T1000 (cell line): ENCODE measurements at regions not wholly inside any gene's neighbourhood (a gene's known extent, or its start where the extent isn't known, plus 50 kb on each side); places are given as distances from the start of the nearest gene placed in this dataset.
"Not testable (repeated sequence)": the region's sequence is repeated elsewhere in the genome, so short reads cannot be mapped to it uniquely, and the experiment has no call there.

ENCODE experiments used
- DNase-seq: peaks from one replicate; lab custom pipeline; 2025; ENCODE audit warnings: mixed read lengths; lab: John Stamatoyannopoulos, UW

DNA sequence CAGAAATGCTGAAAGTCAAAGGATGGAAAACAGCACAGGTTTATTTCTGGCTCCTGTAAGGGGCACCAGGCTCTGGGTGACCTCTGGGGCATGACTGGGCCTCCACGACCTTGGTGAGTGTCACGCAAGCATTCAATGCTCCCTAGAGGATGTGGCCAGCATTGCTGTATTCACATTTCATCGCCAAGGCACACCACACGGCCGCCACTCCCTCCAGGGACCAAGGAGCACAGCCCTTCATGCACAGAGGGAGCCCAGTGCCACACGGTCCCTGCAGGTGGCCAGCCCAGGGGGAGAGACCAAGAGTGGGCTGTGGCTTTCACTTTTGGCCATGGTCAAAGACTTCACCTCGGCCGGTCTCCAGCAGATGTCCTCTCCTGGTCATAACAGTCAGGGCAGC lies 137.4 kb upstream of the TNRC6C start:
- no peak for DNase-seq

DNA sequence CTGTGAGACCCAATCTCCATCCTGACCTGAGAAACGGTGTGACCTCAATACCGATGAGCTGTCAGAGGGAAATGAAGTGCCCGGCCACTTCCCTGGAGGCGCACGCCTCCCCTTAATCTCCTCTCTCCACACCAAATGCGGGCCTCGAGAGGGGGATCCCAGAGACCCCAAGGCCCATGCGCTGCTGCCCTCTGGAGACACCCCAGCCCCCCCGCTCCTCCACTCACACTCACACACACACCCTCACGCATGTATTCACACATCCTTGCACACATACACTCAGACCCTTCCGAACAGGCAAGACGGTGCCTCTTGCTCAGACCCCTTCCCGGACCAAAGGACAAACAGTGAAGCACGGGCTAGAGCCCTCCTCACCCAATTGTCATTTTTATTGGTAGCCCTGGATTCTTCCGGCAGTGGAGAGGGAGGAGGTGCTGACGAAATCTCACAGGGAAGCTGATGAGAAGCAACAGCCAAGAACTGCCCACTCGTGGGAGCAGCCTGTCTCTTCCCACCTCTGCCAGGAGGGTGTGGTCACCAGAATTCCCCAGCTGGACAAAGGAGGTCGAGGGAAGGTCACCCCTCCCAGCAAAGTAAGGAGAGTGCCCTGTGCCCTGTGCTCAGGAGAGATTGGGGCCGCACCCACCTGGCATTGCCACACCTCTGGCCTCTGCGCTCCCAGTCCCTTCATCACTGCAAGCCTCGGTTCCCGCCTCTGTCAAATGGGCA lies 136.0 kb upstream of the TNRC6C start:
- DNase-seq = no peak

DNA sequence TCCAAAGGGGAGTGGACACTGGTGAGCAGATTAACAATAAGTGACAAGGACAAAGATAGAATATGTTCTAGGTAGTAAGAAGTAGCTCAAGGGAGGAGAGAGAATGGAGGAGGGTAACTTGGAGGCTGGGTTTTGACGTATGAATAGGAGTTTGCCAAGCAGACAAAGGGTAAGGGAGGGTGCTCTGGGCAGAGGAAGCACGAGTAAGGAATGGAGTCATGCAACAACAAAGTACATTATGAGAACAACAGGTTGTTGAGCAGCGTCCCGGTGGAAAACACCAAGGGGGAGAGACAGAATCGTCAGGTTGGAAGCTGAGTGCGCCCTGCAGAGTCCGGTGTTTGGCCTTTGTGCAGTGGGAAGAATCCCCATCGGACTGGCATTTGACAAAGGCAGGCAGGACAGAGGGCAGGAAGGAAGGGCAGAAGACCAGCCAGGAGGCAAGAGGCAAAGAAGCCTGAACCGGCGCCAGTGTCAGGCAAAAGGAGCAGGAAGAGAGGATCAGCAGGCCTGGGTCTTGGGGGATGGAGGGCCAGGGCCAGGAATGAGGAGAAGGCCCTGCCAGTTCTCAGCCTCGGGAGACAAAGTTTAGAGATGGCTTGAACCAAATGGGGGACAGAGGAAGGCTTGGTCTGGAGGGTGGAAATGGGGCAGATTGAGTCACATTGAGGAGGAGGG lies 134.3 kb upstream of the TNRC6C start:
- no peak for DNase-seq

DNA sequence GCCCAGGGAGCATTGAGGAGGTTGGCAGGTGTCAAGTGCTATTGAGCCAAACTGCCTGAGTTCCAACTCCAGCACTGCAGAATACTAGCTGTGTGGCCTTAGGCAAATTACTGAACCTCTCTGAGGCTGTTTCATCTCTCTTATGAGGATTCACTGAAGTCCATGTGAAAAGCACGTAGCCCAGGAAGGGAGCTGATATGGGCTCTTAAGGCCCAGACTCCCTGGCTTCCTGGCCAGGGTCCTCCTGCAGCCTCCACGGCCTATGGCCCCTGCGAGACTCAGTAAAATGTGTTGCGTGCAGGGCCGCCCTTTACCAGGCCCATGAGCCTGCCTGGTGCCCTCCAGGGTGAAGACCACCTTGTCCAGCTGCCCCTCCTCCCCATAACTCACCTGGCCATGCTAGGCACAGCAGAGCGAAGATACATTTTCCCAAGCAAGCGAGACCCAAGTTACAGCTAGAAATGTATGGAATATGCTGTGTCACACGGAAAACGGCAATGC lies 133.7 kb upstream of the TNRC6C start:
- no peak for DNase-seq

DNA sequence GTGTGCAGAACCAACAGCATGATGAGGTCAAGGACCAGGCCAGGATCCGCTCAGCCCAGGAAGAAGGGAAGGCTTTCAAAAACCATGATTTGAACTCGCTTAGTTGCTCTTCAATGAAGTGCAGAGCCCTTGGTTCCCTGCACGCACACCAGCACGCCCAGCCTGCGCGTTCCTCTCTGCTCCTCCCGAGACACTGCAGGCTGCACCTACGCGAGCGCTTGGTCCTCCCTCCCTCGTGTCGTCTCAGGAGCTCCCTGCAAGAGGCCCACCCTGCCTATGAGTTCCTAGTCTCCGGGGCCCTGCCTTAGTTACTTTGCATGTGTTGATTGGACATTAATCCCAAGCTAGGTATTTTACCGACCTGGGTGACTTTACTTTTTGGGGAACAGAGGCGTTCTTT lies 132.9 kb upstream of the TNRC6C start:
- DNase-seq = no peak

DNA sequence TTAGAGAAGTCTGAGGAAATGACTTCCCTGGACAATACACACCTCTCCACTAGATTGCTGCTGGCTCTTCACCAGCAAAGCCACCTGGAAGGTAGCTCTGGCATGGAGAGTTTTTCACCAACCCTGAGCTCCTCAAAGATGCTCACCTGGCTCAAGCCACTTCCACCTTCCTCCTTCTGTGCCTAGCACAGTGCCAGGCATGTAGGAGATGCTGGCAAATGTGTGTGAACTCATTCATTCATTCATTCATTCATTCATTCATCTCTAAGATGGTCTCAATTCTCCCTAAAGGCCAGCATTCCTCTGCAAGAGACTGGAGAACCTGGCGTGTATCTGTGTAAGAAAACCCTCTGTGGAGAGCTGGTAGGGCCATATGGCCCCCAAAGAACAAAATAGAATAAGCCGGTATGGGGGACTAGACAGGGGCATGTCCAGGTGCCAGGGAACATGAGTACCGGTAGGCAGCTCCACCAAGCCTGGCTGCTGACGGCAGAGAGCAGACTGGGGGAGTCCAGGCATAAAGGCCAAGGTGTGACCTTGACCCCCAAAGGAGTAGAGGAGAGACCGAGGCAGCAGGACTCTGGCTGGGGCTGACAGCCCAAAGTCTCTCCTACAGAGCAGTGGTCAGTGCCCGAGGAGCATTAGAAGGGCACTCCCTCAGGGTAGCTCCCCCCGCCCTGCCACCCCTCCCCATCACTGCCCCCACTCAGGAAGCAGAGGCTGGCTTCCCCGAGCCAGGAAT lies 132.2 kb upstream of the TNRC6C start:
- no peak for DNase-seq

DNA sequence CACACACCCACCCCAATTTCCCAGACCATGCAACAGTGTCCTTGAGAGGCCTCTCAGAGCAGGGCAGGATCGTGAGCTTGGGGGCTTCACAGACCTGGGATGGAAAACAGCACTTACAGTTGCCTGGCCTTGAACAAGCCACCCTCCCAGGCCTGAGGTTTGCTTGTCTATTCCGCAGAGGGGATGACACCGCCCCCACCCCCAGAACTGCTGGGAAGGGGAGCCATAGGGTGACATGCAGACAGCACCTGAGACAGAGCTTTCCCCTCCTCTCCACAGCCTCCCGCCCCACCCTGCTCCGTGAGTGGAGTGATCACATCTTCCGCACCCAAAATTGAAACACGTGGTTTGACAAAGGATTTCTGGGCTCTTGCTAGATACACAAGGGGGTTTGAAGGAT lies 131.5 kb upstream of the TNRC6C start:
- no peak for DNase-seq

DNA sequence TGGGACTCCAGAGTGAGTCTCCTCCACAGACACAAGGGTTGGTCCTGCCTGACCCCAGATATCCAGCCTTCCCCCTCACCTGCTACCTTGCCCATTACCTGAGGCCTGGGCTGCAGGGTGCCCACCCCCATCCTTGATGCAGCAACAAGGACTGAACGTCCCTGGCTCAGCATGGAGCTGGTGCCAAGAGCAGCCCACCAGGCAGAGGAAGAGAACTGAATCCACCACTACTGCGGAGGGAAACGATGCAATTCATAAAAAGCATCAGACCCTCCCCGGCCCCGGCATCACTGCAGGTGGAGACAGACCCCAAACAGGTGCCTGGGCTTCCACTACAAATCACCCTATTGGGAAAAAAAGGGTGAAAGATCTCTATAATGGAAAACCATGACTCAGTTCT lies 131.0 kb upstream of the TNRC6C start:
- no peak for DNase-seq

DNA sequence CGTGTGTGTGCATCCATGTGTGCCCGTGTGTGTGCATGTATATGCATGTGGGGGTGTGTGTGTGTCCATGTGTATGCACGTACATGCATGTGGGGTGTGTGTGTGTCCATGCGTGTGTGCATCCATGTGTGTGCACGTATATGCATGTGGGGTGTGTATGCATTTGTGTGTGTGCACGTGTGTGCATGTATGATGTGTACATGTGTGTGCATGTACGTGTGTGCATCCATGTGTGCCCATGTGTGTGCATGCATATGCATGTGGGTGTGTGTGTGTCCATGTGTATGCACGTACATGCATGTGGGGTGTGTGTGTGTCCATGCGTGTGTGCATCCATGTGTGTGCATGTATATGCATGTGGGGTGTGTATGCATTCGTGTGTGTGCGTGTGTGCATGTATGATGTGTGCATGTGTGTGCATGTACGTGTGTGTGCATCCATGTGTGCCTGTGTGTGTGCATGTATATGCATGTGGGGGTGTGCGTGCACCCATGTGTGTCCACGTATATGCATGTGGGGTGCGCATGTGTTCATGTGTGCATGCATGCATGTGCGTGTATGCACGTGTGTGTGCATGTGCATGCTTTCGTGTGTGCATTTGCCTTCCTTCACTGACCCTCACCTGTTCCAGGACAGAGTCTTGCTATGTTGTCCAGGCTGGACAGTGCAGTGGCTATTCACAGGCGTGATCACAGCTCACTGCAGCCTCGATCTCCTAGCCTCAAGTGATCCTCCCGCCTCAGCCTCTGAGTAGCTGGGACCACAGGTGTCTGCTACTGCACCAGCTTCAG lies 129.6 kb upstream of the TNRC6C start:
- DNase-seq = no peak

DNA sequence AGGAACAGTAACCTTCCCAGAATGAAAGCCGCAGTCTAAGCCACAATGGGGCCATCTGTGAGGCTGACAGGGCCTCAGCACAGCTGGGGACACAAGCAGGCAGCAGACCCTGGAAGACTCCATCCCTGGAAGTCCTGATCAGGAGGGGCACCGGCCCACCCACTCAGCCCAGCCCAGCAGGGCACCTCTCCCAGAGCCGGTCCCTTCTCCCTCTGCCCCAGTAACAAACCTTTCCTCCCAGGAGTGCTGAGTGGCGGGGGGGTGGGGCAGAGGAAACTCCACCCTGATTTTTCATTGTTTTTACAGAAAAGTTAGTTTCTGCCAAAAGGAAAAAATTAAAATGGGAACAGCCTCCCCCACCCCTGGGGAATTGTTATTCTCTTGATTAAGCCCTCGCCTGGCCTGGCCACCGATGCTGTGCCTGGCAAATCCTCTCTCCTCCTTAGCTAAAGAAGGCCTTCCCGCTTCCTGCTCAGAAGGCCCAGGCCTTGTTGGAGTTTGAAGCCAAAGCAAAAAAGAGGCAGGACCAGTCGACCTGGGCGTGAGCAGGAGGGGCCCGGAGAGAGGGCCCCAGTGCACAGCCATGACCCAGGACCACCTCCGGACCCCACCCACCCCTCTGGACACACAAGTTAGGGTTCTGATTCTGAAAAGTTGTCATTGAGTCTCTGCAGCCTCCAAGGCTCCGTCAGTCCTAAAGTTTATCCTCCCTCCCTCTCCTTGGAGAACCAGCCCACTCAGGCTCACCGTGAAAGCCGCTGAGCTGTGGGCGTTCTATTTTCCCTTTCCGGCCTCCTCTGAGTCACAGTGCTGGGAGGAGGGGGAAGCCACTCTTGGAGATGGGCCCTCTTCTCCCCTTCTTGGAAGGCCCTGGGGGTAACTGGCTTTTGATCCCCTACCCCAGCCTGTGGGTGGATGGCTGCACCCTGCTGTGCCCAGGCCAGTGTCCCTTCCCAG lies 128.4 kb upstream of the TNRC6C start:
- no peak for DNase-seq

DNA sequence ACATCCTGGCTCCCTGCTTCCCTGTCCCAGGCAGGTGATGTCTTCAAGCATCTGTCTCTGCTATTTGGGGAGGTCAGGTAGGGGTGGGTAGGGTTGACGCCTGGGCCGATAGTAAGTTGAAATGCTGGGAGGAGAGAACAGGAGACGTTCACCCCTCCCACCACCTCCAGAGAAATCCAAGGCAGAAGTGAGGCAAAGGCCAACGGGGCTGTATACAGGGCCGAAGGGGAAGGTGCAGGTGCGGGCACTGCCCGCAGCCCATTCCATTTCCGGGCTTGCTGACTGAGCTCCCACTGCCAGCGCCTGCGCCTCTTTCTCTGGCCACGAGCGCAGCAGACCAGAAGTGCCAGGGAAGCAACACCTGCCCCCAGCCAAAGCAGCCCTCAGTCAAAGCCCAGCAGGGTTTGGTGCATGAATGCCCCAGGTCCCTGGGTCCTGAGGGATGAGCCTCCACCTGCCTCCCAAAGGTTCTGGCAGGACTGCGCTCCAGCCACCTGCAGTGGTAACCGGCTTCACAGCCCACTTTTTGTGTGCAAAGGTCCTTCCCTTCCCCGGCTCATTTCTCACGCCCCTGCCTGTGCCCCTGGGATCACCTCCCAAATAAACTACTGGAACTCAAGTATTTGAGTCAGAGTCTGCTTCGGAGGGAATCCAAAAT lies 127.6 kb upstream of the TNRC6C start:
- no peak for DNase-seq

DNA sequence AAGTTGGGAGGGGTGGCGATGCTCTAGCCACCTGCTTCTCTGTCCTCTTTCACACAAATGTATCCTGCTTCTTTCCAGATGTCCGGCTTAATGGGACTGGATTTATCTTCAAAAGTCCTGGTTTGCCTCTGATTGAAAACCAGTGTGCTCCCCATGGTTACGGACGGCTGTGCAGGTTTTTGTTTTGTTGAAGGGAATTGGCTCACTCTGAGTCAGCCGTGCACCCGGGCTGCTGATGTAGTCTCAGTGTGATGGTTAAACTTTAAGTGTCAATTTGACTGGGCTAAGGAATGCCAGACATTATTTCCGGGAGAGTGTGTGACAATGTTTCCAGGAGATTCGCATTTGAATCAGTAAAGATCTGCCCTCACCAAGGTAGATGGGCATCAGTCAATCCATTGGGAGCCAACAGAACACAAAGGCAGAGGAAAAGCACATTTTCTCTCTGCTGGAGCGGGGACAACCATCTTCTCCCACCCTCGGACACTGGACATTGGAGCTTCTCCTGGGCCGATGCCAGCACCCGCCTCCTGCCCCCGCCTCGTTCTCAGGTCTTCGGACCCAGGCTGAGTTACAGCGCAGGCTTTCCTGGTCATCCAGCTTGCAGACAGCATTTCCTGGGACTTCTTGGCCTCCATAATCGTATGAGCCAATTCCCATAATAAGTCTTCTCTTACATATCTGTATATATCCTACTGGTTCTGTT lies 126.9 kb upstream of the TNRC6C start:
- DNase-seq = no peak

DNA sequence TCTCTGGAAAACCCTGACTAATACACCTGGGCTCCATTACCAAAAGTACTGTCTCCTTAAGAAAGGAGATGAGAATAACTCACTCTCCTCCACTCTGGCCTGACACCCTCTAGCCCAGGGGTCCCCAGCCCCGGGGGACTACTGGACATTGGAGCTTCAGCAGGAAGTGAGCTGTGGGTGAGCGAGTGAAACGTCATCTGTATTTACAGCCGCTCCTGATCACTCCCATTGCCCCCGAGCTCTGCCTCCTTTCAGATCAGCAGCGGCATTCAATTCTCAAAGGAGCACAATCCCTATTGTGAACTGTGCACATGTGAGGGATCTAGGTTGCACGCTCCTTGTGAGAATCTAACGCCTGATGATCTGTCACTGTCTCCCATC lies 126.3 kb upstream of the TNRC6C start:
- DNase-seq = no peak

DNA sequence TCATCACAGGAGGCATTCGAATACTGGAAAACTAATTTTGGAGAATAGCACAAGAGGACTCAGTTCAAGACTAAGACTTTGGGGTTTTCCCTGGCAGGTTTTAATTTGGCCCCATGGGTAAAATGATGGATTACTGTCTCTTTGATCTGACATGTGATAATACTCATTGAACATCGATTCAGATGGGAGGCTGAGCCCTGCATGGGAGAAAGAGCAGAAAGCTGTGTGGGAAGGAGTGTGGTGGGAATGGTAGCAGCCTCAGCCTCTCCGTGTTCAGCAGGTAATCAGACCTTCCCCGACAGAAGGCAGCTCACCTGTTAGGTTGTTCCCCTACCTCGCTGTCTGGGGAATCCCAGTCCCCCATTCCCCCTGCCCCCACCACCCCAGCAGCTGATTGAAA lies 124.7 kb upstream of the TNRC6C start:
- DNase-seq = no peak

DNA sequence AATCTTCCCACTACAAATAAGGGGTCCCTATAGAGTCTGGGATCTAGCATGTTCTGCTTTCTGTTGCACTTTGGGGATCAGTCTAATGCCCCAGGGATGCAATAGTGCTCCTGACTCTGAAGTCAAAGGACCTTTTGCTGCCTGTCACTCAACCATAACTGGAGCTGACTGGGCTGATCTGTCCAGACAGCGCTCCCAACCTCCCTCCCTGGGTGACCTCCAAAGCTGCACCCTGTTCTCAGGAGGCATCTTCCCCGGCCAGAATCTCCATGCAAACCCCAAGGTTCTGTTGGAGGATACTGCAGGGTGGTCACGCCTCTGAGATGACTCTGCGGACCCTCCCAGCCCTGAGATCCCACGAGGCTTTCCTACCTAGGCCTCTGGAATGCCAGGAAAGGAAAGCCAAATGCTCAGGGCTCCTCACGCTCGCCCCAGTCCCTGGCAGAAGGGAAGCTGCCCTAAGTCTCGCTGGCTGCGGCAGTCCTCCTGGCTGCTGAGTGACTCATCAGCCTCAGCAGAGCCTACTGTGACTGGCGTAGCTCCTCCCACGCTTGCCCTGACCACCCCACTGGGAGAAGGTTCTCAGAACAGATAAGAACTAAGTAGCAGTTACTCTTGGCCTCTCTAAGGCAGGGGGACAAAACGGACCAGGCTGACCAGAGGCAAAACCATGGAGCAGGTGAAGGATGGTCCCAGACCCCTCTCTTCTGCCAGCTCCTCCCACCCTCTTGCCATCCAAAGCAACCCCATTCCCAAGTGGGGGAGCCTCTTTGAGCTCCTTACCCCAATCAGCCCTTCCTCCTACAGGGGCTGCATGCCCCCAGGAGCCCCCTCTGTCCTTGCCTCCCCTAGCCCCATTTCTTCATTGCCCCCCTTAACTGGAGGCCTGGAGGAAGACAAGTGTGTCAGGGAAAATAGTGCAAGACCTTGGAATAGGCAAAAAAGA lies 124.1 kb upstream of the TNRC6C start:
- DNase-seq = no peak

DNA sequence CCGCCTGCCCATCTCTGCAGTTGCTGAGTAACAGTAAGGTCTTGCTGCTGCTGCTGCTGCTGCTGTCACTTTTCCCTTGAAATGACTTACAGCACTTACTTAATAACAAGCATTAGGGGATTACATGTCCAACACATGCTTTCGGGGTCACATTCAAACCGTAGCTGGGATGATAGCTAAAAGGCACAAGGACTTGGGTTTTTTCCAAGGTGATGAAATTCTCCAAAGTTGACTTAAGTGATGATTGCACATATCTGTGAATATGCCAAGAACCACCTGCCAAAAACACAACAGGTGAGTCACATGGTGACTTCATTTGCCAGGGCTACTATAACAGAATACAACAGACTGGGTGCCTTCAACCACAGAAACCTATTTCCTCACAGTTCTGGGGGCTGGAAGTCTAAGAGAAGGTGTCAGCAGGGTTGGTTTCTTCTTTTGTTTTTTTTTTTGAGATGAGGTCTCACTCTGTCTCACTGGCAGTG lies 121.9 kb upstream of the TNRC6C start:
- DNase-seq = no peak

DNA sequence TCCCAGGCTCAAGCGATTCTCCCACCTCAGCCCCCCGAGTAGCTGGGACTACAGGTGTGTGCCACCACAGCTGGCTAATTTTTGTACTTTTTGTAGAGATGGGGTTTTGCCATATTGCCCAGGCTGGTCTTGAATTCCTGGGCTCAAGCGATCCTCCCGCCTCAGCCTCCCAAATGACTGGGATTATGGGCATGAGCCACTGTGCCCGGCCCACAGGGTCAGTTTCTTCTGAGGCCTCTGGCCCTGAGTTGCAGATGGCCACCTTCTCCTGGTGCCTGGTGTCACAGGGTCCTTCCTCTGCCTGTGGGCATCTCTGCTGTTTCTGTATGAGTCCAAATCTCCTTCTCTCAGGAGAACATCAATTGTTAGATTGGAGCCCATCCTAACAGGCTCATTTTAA lies 121.4 kb upstream of the TNRC6C start:
- not testable (repeated sequence) for DNase-seq

DNA sequence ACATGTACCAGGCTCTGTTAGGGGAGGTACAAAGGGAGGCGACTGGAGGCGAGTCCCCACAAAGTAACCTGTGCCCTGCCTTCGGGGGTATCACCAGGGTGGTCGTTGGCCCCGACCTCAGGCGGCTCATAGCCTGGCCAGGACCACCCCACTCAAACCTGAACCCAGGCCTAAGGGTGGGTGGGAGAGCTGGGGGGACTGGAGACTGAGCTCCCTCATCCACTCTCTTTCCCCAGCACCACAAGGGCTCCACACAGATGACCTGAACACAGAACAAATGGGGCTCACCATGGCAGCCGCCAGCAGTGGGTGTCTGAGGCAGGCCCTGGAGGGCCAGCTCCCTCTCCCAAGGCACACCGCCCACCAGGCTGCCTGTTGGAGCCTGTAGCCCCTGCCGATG lies 120.6 kb upstream of the TNRC6C start:
- DNase-seq = no peak
